C4-2B (cell line): ENCODE measurements at regions not wholly inside any gene's neighbourhood (a gene's known extent, or its start where the extent isn't known, plus 50 kb on each side); places are given as distances from the start of the nearest gene placed in this dataset.

ENCODE experiments used
- CTCF ChIP-seq: fragments of 450-650 bp; conservative IDR thresholded peaks from 2 replicates; pipeline ENCODE4 v1.5.1; 2017; ENCODE audit warnings: mild to moderate bottlenecking
- ZFX ChIP-seq: fragments of 450-650 bp; IDR thresholded peaks from 2 replicates; pipeline ENCODE4 v1.6.1; 2017

- TF ChIP-seq CTCF, result no peak
- TF ChIP-seq ZFX, result no peak
Measured at GRCh38 chr4:12375805-12376204, 947.1 kb upstream of the HS3ST1 start.
